Omental fat pad (tissue), 3 donors: ENCODE measurements at regions not wholly inside any gene's neighbourhood (a gene's known extent, or its start where the extent isn't known, plus 50 kb on each side); places are given as distances from the start of the nearest gene placed in this dataset.
A peak's percentile ranks its signal among the peaks of the same experiment; 100 is the strongest.
"Not testable (repeated sequence)": the region's sequence is repeated elsewhere in the genome, so short reads cannot be mapped to it uniquely, and the experiment has no call there.

Source experiments
- ATAC-seq: fragments of 150-250 bp; one replicate; pipeline ENCODE4 v1.9.1; 2016; ENCODE audit warnings: mild to moderate bottlenecking, moderate library complexity; ENCODE audit not compliant: low FRiP score
- DNase-seq: peaks from one replicate; pipeline ENCODE4 v3.0.0-alpha.2; 2019; ENCODE audit warnings: low spot score
- TF ChIP-seq, protein P1 (sequence below), 3 donors: fragments of 450-650 bp; IDR thresholded peaks; one replicate each; pipeline ENCODE4 v1.5.1; 2016 to 2017; ENCODE audit warnings: antibody characterized with exemption in 3 of 3, mild to moderate bottlenecking in 3 of 3, moderate library complexity in 2 of 3

- DNase-seq, result no peak
- ATAC-seq, result no peak
- TF ChIP-seq, protein P1, sequence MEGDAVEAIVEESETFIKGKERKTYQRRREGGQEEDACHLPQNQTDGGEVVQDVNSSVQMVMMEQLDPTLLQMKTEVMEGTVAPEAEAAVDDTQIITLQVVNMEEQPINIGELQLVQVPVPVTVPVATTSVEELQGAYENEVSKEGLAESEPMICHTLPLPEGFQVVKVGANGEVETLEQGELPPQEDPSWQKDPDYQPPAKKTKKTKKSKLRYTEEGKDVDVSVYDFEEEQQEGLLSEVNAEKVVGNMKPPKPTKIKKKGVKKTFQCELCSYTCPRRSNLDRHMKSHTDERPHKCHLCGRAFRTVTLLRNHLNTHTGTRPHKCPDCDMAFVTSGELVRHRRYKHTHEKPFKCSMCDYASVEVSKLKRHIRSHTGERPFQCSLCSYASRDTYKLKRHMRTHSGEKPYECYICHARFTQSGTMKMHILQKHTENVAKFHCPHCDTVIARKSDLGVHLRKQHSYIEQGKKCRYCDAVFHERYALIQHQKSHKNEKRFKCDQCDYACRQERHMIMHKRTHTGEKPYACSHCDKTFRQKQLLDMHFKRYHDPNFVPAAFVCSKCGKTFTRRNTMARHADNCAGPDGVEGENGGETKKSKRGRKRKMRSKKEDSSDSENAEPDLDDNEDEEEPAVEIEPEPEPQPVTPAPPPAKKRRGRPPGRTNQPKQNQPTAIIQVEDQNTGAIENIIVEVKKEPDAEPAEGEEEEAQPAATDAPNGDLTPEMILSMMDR (IDR thresholded peaks at IDR 0.05), result no peak
Observed at GRCh38 chr14:106528717-106529116, 1002.3 kb downstream of the TMEM121 start.

- no peak for ATAC-seq
- DNase-seq, result no peak
- TF ChIP-seq, protein P1 (IDR thresholded peaks at IDR 0.05), result no peak
Observed at GRCh38 chr14:106530031-106530422, 1003.6 kb downstream of the TMEM121 start.

- DNase-seq (no peak), ATAC-seq (no peak)
- TF ChIP-seq, protein P1 (IDR thresholded peaks at IDR 0.05), result no peak
Observed at GRCh38 chr14:106530423-106531107, 1004.2 kb downstream of the TMEM121 start.

DNA sequence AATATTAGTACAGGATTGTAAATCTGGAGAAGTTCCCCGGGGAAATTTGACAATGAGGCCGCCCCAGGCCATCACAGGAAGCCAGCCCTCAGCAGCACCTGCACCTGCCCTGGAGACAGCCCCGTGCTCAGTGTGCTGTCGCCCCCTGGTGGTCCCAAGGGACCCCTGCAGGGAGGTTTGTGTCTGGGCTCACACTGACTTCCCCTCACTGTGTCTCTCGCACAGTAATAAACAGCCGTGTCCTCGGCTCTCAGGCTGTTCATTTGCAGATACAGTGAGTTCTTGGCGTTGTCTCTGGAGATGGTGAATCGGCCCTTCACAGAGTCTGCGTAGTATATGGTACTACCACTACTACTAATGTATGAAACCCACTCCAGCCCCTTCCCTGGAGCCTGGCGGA, 1011.2 kb downstream of the TMEM121 start:
- not testable (repeated sequence) for ATAC-seq, DNase-seq

- TF ChIP-seq, protein P1 (IDR thresholded peaks at IDR 0.05), result no peak
- DNase-seq (no peak), ATAC-seq (peak; percentile 76)
Observed at GRCh38 chr14:106538201-106538600, 1011.8 kb downstream of the TMEM121 start.

- DNase-seq, result no peak
- no peak for ATAC-seq
- TF ChIP-seq, protein P1 (IDR thresholded peaks at IDR 0.05), result no peak
Observed at GRCh38 chr14:106547735-106548434, 1021.5 kb downstream of the TMEM121 start.

- TF ChIP-seq, protein P1 (IDR thresholded peaks at IDR 0.05), result no peak
- ATAC-seq, result no peak
- DNase-seq, result no peak
Observed at GRCh38 chr14:106549064-106549463, 1022.7 kb downstream of the TMEM121 start.
